WERI-Rb-1 (cell line): ENCODE measurements at regions not wholly inside any gene's neighbourhood (a gene's known extent, or its start where the extent isn't known, plus 50 kb on each side); places are given as distances from the start of the nearest gene placed in this dataset.

ENCODE experiments used
- DNase-seq: peaks from one replicate; pipeline ENCODE4 v3.0.0-alpha.2; 2020
- H3K27ac ChIP-seq: fragments of 250-450 bp; sonication (Bioruptor Pico); 2 replicates; pipeline ENCODE4 v1.5.1; 2020; ENCODE audit warnings: mild to moderate bottlenecking, moderate library complexity
- H3K27me3 ChIP-seq: fragments of 250-450 bp; sonication (Bioruptor Pico); 2 replicates; pipeline ENCODE4 v1.5.1; 2021; ENCODE audit warnings: mild to moderate bottlenecking, low read depth, moderate library complexity; ENCODE audit not compliant: insufficient read depth, severe bottlenecking
- H3K36me3 ChIP-seq: fragments of 250-450 bp; sonication (Bioruptor Pico); 2 replicates; pipeline ENCODE4 v1.5.1; 2020; ENCODE audit warnings: mild to moderate bottlenecking, moderate library complexity
- H3K4me3 ChIP-seq: 2 replicates; pipeline ENCODE4 v1.5.1; 2011; ENCODE audit warnings: low read depth, mild to moderate bottlenecking, control low read depth, low read length
- H3K9me3 ChIP-seq: fragments of 250-450 bp; sonication (Bioruptor Pico); 2 replicates; pipeline ENCODE4 v1.5.1; 2021; ENCODE audit warnings: mild to moderate bottlenecking, moderate library complexity; ENCODE audit not compliant: severe bottlenecking
- TF ChIP-seq, protein P1 (sequence below): IDR thresholded peaks from 2 replicates; pipeline ENCODE4 v1.5.1; 2011; ENCODE audit warnings: low read depth, mild to moderate bottlenecking, control low read depth, inconsistent platforms, low read length

DNA sequence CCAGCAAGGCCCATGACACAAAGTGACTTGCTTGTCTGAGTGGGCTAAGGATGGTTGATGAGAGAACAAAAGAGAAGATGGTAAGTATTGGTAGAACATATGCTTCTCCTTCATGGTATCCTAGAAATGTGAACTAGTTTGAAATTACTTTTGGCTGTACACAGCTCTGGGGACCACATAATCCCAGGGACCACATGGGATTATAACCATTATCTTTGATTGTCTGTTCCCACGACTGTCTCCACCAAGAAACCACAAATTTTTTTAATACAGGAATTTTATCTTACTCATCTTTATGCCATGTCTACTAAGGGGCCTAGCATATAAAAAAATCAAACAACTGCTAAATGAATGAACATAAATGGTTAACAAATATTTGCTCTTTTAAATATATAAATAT lies 155.3 kb upstream of the PRICKLE2 start:
- peaks cover 2% of the 10 kb centered on the region for H3K9me3 ChIP-seq
- H3K4me3 ChIP-seq: no peak overlapping the region
- TF ChIP-seq, protein P1, sequence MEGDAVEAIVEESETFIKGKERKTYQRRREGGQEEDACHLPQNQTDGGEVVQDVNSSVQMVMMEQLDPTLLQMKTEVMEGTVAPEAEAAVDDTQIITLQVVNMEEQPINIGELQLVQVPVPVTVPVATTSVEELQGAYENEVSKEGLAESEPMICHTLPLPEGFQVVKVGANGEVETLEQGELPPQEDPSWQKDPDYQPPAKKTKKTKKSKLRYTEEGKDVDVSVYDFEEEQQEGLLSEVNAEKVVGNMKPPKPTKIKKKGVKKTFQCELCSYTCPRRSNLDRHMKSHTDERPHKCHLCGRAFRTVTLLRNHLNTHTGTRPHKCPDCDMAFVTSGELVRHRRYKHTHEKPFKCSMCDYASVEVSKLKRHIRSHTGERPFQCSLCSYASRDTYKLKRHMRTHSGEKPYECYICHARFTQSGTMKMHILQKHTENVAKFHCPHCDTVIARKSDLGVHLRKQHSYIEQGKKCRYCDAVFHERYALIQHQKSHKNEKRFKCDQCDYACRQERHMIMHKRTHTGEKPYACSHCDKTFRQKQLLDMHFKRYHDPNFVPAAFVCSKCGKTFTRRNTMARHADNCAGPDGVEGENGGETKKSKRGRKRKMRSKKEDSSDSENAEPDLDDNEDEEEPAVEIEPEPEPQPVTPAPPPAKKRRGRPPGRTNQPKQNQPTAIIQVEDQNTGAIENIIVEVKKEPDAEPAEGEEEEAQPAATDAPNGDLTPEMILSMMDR: no peak

DNA sequence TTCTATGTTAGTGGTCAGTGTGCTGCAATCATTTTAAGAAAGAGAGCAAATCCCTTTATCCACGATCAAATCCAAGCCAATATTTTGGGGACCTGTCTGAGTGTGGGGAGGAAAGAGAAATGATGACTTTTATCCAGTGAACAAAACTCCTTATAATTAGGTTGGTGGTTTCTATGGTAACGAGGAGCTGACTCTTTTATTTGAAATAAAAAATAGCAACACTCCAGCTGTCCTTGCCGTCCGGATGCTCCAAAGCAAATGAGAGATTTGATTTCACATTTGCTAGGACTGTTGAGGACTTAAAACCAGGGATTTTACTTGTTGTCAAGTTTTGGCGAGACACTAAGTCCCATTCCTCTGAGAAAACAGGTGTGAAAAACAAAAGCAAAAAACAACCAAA lies 154.0 kb upstream of the PRICKLE2 start:
- no peak overlapping the region for H3K4me3 ChIP-seq
- DNase-seq: no peak
- H3K27me3 ChIP-seq: no peaks in the 10 kb centered on the region
- no peak overlapping the region for H3K27ac ChIP-seq
- TF ChIP-seq, protein P1: no peak
- no peaks in the 10 kb centered on the region for H3K36me3 ChIP-seq
- H3K9me3 ChIP-seq: peaks cover 3% of the 10 kb centered on the region

More for the DNA sequence above, 155.3 kb upstream of the PRICKLE2 start:
- no peak overlapping the region for H3K27ac ChIP-seq
- H3K36me3 ChIP-seq: no peaks in the 10 kb centered on the region
- no peak for DNase-seq
- no peaks in the 10 kb centered on the region for H3K27me3 ChIP-seq

DNA sequence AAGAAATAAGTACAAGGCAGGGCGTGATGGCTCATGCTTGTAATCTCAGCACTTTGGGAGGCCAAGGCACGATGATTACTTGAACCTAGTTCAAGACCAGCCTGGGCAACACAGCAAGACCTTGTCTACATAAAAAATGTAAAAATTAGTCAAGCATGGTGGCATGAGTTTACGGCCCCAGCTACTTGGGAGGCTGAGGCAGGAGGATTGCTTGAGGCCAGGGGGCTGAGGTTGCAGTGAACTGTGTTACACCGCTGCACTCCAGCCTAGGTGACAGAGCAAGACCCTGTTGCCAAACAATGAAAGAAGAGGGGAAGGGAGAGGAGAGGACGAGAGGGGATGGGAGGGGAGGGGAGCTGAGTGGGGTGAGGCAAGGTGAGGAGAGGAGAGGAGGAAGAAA lies 152.7 kb upstream of the PRICKLE2 start:
- DNase-seq: no peak
- Histone ChIP-seq H3K9me3 (peaks cover 3% of the 10 kb centered on the region), H3K4me3 (no peak overlapping the region), H3K27me3 (no peaks in the 10 kb centered on the region), H3K36me3 (no peaks in the 10 kb centered on the region), H3K27ac (no peak overlapping the region)
- TF ChIP-seq, protein P1: no peak

DNA sequence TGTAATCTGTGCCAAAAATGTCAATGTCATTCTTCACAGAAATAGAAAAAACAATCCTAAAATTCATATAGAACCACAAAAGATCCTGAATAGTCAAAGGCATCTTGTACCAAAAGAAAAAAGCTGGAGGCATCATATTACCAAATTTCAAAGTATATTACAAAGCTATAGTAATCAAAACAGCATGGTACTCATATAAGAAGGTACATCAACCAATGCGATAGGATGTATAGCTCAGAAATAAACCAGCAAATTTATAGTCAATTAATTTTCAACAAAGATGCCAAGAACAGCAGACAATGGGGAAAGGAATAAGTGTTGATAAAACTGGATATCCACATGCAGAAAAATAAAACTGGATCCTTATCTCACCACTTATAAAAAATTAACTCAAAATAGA lies 150.5 kb upstream of the PRICKLE2 start:
- Histone ChIP-seq H3K36me3 (no peaks in the 10 kb centered on the region), H3K9me3 (peaks cover 3% of the 10 kb centered on the region), H3K4me3 (no peak overlapping the region), H3K27me3 (no peaks in the 10 kb centered on the region), H3K27ac (no peak overlapping the region)
- no peak for DNase-seq
- TF ChIP-seq, protein P1: no peak

DNA sequence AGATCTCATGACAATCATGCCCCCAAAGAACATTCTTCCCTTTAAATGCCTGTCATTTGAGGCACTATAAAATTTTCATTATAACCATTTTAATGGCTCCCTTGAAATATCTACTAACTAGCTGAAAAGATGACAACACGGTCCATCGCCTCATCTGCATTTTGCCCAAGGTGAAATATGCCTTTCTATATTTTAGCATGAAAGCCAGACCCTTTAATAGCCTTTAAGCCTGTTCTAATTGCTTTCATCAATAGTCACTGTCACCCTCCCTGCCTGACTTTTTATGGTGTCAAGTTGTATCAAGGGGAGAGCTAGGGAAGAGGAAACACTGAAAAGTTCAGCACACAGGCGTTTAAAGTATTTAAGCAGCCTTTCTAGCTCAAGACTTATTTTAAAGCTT lies 144.1 kb upstream of the PRICKLE2 start:
- Histone ChIP-seq H3K27me3 (no peaks in the 10 kb centered on the region), H3K4me3 (no peak overlapping the region), H3K9me3 (no peaks in the 10 kb centered on the region), H3K27ac (no peak overlapping the region), H3K36me3 (no peaks in the 10 kb centered on the region)
- TF ChIP-seq, protein P1: no peak
- no peak for DNase-seq

DNA sequence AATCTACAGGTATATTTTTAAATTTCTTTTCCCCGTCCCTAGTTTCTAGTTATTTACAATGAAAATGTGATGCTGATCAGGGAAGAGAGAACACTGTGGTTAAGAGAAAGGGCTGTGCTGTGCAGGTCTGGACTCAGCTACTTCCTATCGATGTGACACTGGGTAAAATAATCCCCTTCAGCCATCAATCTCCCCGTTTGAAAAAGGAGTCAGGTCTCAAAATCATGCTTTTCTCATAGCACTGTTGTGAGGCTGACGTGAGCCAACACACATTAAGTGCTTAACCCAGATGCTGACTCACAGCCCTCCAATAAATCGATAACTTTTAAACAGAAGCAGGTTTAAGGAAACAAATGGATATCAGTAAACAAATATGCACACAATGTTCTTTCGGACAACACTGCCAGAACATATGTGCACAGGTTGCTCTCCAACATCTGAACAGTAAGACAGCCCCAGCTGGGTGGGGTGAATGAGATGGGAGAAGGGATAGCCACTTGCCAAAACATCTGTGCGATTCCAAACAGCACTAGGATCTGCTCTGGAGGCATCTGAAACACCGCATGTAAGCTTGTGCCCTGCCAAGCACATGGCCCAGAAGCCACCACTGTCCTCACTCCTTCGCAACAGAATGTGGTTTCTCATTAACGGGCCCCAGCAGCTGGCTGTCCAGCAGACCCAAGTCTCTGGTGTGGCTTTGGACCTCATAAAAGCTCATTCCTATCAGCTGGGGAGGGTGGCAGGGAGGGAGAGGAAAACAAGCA lies 143.2 kb upstream of the PRICKLE2 start:
- Histone ChIP-seq H3K27ac (no peak overlapping the region), H3K9me3 (no peaks in the 10 kb centered on the region), H3K4me3 (no peak overlapping the region), H3K27me3 (no peaks in the 10 kb centered on the region), H3K36me3 (no peaks in the 10 kb centered on the region)
- TF ChIP-seq, protein P1: no peak
- DNase-seq: no peak
